NAMALWA (cell line): ENCODE measurements at regions not wholly inside any gene's neighbourhood (a gene's known extent, or its start where the extent isn't known, plus 50 kb on each side); places are given as distances from the start of the nearest gene placed in this dataset.
"Not testable (repeated sequence)": the region's sequence is repeated elsewhere in the genome, so short reads cannot be mapped to it uniquely, and the experiment has no call there.

Experiments used
- DNase-seq: peaks from one replicate; pipeline ENCODE4 v3.0.0-alpha.2; 2015; ENCODE audit warnings: low spot score

DNA sequence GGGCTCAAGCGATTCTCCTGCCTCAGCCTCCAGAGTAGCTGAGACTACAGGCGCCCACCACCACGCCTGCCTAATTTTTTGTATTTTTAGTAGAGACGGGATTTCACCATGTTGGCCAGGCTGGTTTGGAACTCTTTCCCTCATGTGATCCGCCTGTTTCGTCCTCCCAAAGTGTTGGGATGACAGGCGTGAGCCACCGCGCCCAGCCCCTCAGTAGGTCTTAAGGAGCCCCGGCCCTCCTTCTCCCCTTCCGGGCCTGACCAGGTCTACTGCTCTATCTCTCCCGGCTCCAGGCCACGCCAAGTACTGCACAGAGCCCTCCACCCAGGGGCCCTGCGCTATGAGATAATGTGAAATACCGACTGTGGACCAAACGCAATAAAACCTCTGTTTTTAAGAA is 785.5 kb downstream of the FOXD4L5 start:
- DNase-seq: not testable (repeated sequence)

- DNase-seq: not testable (repeated sequence)
Observed at GRCh38 chr9:64498409-64498808, 786.6 kb downstream of the FOXD4L5 start.

DNA sequence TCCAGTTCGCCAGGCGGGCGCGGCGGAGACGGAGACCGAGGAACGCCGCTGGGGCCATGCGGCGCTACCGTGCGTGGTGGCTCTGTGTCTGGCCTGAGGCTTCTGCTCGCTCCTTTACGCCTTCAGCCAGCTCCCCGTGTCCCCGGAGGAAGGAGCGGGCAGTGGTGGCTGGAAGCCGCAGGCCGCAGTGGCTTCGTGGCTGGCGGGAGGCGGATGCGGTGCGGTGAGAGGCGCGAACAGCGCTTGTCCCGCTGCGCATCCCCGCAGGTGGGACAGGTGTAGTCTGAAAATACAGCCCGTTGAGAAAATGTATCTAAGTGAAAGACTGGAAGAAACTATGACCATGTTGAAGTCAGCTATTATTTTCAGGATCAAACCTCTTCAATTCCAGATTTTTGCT is 796.5 kb downstream of the FOXD4L5 start:
- not testable (repeated sequence) for DNase-seq

DNA sequence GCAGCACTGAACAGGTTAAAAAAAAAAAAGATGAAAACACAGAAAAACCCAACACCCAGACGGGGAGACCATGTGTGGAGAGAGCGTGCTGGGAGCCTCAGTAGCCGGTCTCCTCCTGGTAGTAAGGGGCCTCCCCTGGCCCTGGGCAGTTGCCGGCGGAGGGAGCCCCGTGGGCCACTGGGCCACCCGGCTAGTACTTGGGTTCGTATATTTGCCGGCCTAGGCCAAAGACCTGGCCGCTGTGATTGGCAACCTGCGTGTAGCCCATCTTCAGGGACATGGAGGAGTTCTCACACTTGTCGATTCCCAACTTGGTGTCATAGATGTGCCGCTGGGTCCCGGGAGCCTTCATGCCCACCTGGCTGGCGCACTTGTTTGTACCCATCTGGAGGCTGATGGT is 798.9 kb downstream of the FOXD4L5 start:
- DNase-seq: not testable (repeated sequence)

- not testable (repeated sequence) for DNase-seq
Observed at GRCh38 chr9:64479095-64479494, 805.9 kb downstream of the FOXD4L5 start.

GRCh38 chr9:64468943-64469342 is 816.1 kb downstream of the FOXD4L5 start:
- not testable (repeated sequence) for DNase-seq

DNA sequence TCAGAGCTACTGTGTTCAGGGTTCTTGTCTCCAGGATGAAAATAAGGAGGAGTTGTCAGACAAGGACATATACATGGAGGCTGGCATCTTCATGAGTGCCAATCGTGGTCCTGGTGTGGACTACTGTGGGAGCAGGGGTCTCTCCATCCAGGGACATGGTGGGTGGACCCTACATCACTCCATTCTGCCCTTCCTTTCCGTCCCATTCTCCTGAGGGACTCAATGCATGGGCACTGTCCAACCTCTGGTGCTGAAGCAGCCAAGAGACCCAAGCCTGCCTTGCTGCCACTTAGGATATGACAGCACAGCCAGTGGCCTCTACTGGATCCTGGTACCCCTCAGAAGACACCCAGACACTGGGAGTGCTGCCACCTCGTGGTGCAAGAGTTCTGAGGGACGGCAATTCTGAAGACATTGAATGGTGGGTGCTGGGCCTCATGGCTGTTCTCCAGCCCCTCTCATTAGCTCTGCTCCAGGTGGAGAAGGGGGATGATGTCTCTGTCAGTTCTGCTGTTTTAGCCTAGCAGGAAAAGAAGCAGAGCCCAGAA is 818.9 kb downstream of the FOXD4L5 start:
- DNase-seq: peak; percentile 0

GRCh38 chr9:64461885-64462284 is 823.1 kb downstream of the FOXD4L5 start:
- DNase-seq: not testable (repeated sequence)

GRCh38 chr9:64458642-64459041 is 826.4 kb downstream of the FOXD4L5 start:
- not testable (repeated sequence) for DNase-seq

DNA sequence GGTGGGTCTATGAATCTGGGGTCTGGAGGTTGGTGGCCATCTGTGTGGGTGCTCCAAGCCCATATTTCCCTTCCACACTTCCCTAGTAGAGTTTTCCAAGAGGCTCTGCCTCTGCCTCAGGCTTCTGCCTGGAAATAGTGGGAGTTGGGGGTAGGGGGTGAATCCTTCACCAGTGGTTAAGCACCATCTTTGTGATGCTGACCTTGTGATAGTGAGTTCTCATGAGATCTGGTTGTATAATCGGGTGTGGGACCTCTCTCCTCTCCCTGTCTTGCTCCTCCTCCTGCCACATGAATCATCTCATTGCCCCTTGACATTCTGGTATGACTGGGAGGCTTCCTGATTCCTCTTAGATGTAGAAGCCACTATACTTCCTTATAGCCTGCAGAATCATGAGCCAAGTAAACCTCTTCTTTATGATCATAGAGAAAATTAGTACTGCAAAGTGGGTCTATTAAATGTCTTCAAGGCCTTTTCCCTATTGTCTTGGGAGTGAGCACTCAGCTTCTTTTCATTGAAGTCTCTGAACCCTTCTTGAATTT is 829.8 kb downstream of the FOXD4L5 start:
- DNase-seq: not testable (repeated sequence)

DNA sequence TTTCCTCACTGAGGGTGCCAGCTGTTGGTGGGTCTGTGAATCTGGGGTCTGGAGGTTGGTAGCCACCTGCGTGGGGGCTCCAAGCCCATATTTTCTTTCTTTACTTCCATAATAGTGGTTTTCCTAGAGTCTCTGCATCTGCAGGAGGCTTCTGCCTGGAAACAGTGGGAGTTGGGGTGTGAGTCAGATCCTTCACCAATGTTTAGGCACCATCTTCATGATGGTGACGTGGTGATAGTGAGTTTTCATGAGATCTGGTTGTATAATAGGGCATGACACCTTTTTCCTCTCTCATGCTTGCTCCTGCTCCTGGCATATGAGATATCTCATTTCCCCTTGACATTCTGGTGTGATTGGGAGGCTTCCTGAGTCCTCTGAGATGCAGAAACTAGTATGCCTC is 832.9 kb downstream of the FOXD4L5 start:
- DNase-seq: not testable (repeated sequence)

DNA sequence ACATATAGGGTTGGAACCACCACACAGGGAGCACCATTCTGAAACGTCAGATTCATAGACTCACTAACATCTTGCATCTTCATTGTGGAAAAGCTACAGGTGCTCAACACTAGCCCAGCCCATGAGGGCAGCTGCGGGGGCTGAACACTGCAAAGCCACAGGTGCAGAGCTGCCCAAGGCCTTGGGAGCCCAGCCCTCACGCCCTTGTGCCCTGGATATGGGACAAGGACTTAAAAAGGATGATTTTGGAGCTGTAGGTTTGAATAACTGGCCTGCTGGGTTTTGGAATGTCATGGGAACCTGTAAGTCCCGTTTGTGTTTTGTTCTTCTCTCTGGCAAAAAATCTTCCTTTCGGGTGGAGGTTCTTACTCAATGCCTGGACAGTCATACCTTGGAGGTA is 834.4 kb downstream of the FOXD4L5 start:
- not testable (repeated sequence) for DNase-seq

GRCh38 chr9:64449025-64449424 is 836.0 kb downstream of the FOXD4L5 start:
- not testable (repeated sequence) for DNase-seq

DNA sequence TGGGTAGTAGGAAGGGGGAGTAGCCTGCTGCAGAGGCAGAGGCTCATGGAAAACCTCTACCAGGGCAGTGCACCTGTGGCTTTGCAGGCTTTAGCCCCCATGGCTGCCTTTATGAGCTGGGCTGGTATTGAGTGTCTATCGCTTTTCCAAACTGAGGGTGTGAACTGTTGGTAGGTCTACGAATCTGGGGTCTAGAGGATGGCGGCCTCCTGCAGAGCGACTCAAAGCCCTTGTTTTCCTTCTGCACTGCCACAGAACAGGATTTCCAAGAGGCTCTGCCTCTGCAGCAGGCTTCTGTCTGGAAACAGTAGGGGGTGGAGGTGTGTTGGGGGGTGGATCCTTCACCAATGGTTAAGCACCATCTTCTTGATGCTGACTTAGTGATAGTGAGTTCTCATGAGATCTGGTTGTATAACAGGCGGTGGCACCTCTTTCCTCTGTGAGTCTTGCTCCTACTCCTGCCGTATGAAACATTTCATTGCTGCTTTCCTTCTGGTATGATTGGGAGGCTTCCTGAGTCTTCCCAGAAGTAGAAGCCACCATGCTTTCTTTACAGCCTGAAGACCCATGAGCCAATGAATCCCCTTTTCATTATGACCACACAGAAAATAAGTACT is 840.0 kb downstream of the FOXD4L5 start:
- DNase-seq: not testable (repeated sequence)

- DNase-seq: not testable (repeated sequence)
Observed at GRCh38 chr9:64439747-64440146, 845.3 kb downstream of the FOXD4L5 start.
